Skeletal muscle cell (primary cell): ENCODE measurements at regions not wholly inside any gene's neighbourhood (a gene's known extent, or its start where the extent isn't known, plus 50 kb on each side); places are given as distances from the start of the nearest gene placed in this dataset.

Experiments used
- DNase-seq: peaks from one replicate; pipeline ENCODE4 v3.0.0-alpha.2; 2010; ENCODE audit warnings: low read depth
- H3K4me3 ChIP-seq: 2 replicates; pipeline ENCODE4 v1.5.1; 2011; ENCODE audit warnings: low read depth, mild to moderate bottlenecking, control low read depth, low read length, moderate library complexity

DNA sequence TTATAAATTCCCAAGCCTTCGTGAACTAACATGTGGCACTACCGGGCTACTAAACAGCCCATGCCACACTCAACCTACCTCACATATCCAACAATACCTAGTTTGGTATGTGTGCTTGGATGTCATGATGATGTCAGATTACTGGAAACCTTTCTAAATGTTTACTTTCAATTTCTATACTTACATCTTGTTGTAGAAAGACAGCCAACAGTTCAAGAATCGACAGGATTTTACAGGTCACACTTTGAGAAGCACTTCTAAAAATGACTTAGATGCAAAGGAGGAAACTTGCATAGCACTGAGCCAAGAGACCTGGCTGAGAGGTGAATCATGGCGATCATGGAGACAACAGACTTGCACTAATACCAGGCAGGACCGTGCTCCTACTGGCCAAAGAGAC lies 209.9 kb downstream of the COL4A1 start:
- DNase-seq, result no peak
- H3K4me3 ChIP-seq, result no peak overlapping the region

DNA sequence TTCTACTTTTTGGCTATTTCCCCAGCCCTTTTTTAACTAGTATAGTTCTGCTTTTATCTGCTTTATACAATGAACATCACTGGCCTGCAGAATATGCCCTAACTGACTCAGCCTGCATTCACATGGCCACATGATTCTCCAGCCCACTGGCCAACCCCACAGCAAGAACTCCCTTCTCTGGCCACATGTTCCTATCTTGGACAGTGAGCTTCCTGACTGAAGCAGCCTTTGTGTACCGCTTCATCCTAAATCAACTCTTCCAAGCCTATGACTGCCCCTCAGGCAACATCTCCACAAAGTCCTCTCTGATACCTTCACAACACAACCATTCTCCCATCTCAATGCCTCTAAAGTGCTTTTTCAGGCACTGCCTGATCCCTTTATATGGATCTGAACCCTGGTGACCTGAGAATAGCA lies 214.1 kb downstream of the COL4A1 start:
- DNase-seq, result no peak

DNA sequence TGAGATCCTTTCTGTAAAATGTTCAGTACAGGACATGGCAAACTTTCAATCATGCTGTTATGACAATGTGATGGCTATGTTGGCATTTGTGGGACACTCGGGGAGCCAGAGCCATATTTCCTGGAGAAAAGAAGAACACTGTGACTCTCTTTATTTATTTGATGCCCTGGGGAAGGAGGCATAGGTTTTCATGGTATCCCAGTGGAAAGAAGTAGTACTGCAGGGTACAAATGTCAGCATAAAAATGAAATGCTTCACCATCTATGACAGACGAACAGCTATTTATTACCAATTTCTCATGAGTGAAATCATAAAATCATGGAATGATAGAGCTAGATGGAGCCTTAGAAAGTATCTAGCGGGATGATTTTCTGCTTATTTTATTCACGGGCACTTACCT lies 217.1 kb downstream of the COL4A1 start:
- no peak overlapping the region for H3K4me3 ChIP-seq
- DNase-seq, result no peak

More for the DNA sequence above, 214.1 kb downstream of the COL4A1 start:
- H3K4me3 ChIP-seq, result no peak overlapping the region

DNA sequence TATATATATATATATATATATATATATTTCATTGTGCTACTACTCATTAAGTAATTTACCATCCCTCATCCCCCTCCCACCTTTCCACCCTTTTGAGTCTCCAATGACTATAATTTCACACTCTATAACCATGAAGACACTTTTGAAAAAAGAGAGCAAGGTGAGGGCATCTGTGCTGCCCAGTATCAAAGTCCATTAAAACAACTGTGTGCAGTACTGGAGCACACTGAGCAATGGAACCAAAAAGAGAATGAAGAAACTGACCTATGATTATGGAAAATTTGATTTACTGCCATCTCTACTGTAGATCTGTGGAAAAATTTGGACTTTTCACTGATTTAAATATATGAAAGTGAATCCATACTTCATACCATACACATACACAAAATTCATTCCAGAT lies 217.9 kb downstream of the COL4A1 start:
- H3K4me3 ChIP-seq, result no peak overlapping the region
- no peak for DNase-seq

DNA sequence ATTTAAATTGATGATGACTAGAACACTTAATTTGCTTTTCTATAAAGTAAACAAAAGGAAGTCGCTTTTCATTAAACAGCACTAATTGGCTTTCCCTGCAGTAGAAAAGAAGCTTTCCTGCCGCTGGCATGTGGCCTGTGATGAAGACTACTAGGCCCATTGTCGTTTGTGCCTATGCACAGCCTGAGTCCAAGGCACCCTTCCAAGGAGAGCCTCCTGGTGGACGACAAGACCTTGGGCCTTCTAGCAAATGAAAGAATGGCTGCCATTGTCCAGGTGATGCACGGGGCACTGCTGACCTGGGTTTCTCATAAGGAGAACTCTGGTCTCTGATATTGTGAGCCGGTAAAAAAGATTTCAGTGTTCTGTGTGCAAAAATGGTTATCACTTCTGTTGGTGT lies 233.0 kb downstream of the COL4A1 start:
- no peak for DNase-seq
- no peak overlapping the region for H3K4me3 ChIP-seq

DNA sequence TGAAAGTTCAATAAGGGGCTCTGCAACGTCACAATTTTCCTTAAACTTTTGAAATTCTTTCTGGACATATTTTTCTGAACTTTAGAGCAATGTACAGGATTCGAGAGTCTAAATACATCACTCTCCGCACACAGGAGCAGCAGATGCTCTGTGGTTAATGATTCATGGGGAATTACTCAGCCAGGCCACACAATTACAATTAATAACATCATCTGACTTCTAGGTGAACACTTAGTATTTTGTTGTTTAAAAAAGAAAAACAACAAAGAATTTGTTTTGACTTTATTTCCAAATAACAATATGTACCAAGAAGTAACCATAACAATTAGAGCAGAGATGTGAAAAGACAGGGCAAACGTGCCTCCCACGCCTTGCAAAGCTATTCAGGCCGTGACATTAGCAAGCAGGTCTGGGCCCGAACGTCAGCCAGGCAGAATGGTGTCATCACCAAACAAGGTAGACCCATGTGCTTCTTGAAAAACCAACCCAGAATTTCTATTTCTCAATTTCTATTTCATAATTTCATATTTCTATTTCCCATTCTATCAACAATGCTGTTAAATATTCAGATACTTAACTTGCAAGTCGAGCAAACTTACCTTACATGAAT lies 236.3 kb downstream of the COL4A1 start:
- H3K4me3 ChIP-seq, result no peak overlapping the region
- DNase-seq, result peak; percentile 54

DNA sequence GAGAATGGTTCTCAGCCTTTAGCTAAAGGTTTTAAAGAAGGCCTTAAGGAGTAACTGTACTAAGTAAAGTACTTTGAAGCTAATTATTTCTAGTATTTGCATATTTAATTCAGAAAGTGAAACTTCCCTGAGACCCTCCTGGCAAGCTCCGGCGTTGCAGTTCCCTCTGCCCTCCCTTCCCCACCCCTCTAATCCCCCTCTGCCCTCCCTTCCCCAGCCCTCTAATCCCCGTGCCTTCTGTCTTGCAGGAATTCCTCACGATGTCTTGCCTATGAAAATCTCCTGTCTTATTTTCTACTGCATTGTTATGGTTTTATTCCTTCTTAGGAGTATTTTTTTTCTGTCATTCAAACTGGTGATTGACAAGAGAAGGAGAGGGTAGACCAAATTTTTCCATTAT lies 236.9 kb downstream of the COL4A1 start:
- no peak for DNase-seq
- no peak overlapping the region for H3K4me3 ChIP-seq

DNA sequence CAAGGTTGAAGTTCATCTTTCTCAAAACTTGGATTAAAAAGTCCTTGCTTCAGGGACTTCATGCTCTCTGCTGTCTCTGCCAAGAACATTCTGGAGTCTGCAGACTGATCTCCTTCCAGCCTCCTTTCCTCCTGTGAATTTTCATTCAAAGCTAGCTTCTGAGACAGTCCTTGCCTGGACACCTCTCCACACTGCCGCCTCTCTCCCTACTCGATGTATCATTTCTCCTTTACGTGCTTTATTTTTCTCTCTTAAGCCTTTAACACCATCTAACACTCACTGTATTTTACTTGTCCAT lies 238.8 kb downstream of the COL4A1 start:
- H3K4me3 ChIP-seq, result no peak overlapping the region
- no peak for DNase-seq

DNA sequence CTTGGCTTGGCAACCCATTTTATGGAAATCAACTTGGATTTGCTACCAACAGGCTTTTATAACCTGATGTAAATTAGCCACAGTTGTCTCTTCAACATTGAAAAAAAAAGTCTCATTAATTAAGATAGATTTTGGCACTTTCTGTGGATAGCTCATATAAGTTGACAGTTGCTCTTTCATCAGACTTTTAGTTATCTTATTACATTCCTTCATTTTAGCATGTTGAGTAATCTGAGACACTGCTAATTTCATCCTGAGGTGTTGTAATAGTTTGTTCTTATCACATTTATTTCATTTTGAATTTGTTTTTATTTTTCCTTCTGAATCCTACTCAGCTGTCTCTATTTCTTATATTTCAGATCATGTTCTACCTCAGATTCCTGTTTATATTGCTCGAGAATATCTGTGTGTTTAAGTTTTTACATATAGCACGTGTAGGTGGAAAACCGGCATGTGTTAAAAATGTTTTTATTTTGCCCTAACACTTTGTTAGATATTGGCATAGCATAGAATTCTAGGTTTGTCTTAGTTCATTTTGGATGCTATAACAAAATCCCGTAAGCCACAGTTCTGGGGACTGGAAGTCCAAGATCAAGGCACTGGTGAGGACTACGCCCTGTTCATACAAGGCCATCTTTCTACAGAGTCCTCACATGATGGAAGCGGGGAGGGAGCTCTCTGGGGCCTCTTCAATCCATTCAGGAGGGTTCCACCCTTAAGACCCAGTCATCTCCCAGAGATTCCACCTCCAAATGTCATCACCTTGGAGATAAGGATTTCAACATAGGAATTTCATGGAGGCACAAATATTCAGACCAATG lies 239.4 kb downstream of the COL4A1 start:
- DNase-seq, result no peak
- no peak overlapping the region for H3K4me3 ChIP-seq

DNA sequence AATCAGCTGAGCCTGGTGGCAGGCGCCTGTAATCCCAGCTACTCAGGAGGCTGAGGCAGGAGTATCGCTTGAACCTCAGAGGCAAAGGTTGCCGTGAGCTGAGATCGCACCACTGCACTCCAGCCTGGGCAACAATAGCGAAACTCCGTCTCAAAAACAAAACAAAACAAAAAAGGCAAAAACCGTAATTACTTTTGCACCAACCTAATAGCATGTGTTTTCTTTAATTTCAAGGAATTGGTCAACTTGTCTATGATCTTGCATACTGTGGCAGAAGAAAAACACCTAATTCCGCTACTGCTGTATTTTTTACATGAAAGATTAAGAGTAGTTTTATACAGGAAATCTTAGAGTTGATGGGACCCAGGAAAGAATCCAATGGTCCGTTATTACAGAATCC lies 241.2 kb downstream of the COL4A1 start:
- DNase-seq, result no peak
- H3K4me3 ChIP-seq, result no peak overlapping the region

DNA sequence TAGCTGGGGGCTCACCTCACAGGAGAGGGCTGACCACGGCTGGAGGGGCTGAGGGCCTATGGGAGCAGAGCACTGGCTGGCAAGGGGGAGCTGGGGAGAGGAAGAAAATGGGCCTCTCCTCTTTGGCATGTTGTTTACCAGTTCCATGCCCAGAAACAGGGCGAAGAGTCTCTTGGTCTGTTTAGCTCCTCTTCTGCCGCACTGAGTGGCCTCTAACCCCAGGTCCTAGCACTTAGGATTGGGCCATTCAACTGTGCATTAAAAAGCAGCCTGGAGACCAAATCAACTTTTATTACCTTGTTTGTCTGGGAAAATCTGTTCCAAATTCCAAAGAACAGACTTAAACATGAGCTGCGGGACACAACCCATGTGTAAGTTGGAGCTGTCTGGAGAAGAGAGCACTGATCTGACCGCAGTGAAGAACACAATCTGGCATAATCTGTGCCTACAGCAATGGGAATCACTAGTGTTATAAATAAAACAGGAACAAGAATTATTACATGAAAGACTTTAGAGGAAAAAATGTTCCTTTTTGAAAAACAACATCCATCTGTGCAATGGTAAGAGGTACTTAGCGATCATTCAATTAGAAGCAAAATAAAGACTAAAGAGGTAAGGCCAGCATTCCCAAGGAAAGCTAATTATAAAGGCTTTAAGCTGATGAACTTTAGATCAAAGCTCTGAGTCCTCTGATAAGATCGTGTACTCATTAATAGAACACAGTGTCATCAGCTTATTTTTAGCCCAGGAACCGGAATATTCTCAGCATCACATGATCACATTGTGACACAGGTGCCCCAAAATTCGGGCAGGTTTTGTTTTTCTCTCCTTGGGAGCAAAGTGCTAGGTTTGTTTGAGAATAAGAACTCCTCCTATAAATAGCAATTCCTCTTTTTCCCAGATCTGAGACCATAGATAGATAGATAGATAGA lies 243.2 kb downstream of the COL4A1 start:
- no peak overlapping the region for H3K4me3 ChIP-seq
- DNase-seq, result no peak

DNA sequence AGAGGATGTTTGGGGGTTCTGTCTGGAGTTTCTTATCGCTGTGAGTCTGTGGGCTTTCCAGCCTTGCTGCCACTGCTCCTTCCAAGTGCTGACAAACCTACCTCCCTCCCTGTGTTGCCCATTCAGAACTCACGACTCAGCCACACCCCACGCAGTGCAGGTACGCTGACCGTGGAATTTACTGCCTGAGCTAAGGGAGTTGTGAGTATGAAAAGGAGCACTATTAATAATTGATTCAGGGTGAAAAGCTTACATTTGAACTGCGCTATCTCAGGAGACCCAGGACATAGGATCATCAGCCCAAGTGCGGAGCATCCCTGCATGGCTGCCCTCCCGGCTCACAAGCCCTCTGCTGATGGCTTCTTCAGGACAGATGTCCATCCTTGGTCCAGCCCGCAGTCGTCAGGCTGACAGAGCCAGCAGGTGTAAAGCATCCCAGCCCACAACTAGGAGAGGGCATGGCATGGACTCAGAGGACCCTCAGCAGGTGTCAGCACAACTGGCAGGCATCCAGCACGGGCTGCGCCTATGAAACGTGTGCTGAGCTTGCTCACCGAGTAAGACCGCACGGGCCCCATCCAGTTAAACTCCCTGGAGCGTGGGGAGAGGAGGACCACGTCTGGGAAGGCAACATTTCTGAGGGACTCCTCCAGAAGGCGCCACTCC lies 244.0 kb downstream of the COL4A1 start:
- no peak for DNase-seq
- H3K4me3 ChIP-seq, result no peak overlapping the region

DNA sequence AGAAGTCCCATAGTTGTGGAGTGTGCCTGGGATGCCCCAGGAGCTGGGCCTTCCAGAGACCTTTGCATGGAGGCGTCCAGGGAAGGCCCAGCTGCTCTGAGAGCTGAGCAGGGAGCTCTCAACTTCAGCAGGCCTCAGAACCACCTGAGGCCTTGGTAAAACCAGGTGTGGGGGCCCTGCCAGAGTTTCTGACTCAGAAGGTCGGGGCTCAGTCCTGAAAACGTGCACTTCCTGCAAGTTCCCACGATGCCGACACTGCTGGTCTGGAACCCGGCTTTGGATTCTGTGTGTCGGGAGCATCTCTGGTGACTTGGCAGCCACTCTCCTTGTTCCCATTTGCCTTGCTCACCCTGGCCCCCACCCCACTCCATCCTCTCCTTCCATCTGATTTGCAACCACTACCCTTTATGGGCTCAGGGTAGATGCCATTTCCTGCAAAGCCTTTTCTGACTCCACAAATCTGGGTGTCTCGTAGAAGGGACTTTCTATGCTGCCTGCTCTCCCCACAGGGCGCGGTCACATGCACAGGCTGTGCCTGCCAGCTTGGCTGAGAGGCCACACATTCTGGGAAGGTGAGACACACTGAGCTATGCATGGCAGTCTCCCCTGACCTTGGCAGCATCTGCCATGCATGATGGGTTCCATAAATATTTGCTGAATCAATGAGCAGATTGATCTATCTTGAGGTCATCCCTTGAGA lies 244.7 kb downstream of the COL4A1 start:
- DNase-seq, result no peak
- H3K4me3 ChIP-seq, result no peak overlapping the region

DNA sequence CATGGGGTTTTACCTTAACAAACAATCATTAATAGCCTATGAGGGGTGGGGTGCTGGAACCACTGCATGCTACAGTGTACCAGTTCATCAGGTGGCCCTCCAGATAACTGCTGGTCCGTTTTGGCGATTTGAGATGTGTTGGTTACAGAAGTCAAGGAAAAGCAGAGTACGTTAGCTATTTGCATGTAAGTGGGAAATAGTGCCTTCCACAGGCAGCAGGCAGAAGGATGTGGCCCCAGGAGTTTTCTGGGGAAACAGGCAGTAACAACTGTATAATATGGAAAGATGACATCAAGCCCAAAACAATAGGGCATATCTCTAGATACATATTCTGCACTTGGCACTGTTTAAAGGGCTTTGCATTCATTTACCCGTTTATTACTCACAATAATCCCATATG lies 245.7 kb downstream of the COL4A1 start:
- DNase-seq, result no peak
- no peak overlapping the region for H3K4me3 ChIP-seq

DNA sequence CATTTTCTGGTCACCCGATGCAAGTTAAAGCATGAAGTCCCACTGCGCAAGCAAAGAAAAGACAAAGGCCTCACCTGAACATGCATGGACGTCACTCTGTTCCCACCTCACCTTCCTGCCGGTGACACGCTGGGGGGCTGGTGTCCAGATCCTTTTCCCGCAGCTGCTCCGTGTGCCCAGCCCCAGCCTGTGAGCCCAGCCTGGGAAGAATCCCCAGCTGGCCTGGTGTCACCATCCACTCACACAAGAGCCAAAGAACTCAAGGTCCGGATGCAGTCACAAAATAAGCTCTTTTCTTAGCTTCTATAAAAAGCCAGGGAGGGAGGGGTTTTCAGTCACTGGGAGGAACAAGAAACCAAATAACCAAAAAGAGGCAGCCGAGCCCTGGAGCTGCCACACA lies 249.9 kb downstream of the COL4A1 start:
- no peak overlapping the region for H3K4me3 ChIP-seq
- DNase-seq, result no peak

DNA sequence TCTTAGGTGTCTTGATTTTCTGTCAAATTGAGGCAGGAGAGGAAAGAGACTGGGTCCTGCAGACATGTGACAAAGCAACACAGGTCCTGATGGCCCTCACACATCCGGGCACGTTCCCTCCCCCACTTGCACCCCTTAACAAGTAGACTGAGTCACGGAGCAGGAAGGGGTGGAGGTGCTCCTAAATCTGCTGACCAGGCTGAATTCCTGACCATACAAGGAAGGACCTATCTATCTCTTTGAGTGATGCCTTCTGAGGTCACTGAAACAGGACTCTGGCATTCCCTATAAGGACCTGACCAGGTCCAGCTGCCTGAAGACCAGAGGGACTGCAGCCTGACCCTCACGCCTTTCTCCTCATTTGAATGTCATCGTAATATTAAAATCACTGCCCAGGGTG lies 250.3 kb downstream of the COL4A1 start:
- no peak overlapping the region for H3K4me3 ChIP-seq
- DNase-seq, result no peak

DNA sequence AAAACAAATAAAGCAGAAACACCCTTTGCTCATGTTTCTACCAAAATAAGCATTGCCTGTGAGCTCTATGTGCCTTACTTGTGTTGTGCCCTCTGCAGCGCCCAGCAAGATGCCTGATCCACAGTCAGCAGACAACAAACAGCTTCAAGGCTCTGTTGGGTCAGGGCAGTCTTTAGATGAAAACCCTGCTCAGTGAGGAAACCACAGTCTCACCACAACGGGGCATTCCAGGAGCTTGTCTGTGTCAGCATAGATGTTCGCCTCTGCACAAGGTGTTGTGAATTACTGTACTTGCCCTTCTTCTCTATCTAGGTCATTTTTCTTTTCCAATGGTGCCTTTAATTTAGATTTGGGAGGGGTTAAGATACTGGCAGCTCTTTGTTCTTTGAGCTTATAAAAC lies 251.9 kb downstream of the COL4A1 start:
- DNase-seq, result no peak
- no peak overlapping the region for H3K4me3 ChIP-seq

DNA sequence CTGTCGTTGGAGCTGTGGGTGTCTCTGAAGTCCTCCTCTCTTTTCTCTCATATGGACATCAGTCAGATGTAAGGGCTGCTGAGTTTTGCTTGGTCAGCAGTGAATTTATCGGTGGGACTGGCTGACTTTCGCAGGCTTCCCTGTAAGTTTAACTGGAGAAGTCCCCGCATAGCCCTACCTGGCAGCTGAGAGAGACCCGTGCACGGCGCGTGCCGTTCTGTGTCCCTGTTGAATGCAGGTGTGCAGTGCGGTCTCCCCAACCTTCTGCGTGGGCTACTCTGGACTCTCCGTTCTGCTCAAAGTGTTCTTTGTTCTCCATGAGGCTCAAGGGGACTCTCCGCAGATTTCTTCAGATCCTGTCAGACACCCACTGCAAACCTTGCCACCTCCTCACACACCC lies 252.9 kb downstream of the COL4A1 start:
- H3K4me3 ChIP-seq, result no peak overlapping the region
- DNase-seq, result no peak

DNA sequence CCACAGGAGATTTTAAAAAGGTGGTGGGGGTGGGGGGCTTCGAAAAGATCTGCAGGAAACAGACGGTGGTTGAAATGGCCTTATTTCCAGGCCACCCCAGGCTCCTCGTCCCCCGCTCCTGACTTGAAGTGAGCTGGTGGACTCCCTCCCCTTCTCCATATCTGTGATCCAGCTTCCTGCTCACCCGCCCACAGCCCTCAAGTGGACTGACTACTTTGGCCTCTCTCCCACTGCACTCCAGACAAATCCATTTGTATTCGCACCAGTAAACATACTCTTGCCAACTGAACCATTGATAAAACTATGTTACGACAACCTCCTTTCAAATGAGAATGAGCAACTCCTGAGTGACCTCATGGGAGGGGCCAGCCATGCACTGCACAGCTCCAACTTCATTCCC lies 259.5 kb downstream of the COL4A1 start:
- H3K4me3 ChIP-seq, result no peak overlapping the region
- DNase-seq, result peak; percentile 81
